Spleen (tissue), 7 donors: ENCODE measurements at regions not wholly inside any gene's neighbourhood (a gene's known extent, or its start where the extent isn't known, plus 50 kb on each side); places are given as distances from the start of the nearest gene placed in this dataset.

Experiments used
- CTCF ChIP-seq, 11 experiments: fragments of 200-600 bp in 7 of 11; fragments of 450-650 bp in 4 of 11; sonication (generic) in 4 of 11; IDR thresholded peaks in 8 of 11; conservative IDR thresholded peaks in 3 of 11; 1 replicate in 7 of 11; 2 replicates in 4 of 11; pipeline versions ENCODE4 v1.4.0 to v1.8.0; 2016 to 2021; ENCODE audit warnings: antibody characterized with exemption in 11 of 11, inconsistent platforms in 4 of 11, mild to moderate bottlenecking in 1 of 11
- POLR2A ChIP-seq, 3 donors: fragments of 450-650 bp; IDR thresholded peaks; one replicate each; pipeline ENCODE4 v1.5.1; 2017; ENCODE audit warnings: antibody characterized with exemption in 3 of 3, mild to moderate bottlenecking in 1 of 3
- POLR2AphosphoS5 ChIP-seq, 3 donors: sonication (generic); formaldehyde crosslinking; IDR thresholded peaks; one replicate each; pipeline ENCODE4 v1.5.1; 2017; ENCODE audit warnings: antibody characterized with exemption in 3 of 3
- donor health status: DM: no; HTN: no; CAD: no; lungs with moderate emphysema.
- donor health status: DM: no; HTN: no; CAD: no.
- donor health status: DM: no; HTN: no; CAD: no.

GRCh38 chrX:81979806-81980515 is 778.1 kb downstream of the SH3BGRL start:
- TF ChIP-seq CTCF (IDR thresholded peaks at IDR 0.05 in 8 of 11, conservative IDR thresholded peaks at IDR 0.05 in 3 of 11) (no peak), POLR2A (IDR thresholded peaks at IDR 0.05) (no peak), POLR2AphosphoS5 (IDR thresholded peaks at IDR 0.05) (no peak)
